HepG2 (cell line): ENCODE measurements at regions not wholly inside any gene's neighbourhood (a gene's known extent, or its start where the extent isn't known, plus 50 kb on each side); places are given as distances from the start of the nearest gene placed in this dataset.

Experiments used
- ATAC-seq: fragments of 200-7000 bp; cut with Tn5 transposase; 3 replicates; pipeline ENCODE4 v1.9.1; 2020; ENCODE audit warnings: mild to moderate bottlenecking, moderate library complexity
- BruUV-seq: library from RNA; stranded (reverse); fragments of 400-500 nt; replicated peaks from 2 replicates; lab custom pipeline; 2021; lab: Mats Ljungman, UMichigan
- CTCF ChIA-PET: fragments of 300-600 bp; formaldehyde crosslinking; extraction: SDS; loops from one replicate; lab custom pipeline; 2021; ENCODE audit warnings: low total read pairs, inconsistent platforms, low intra/inter-chr PET ratio; lab: Yijun Ruan, JAX
- POLR2A ChIA-PET: fragments of 350-600 bp; sonication (Branson Sonifier 250); formaldehyde crosslinking; loops from one replicate; lab custom pipeline; 2020; ENCODE audit warnings: antibody characterized with exemption, inconsistent platforms; lab: Yijun Ruan, JAX
- DNase-seq: peaks from one replicate; pipeline ENCODE4 v3.0.0-alpha.2; 2015; ENCODE audit warnings: low spot score
- FAIRE-seq: peaks from 3 replicates; lab custom pipeline; 2011; peaks lifted over from hg19 to GRCh38; lab: Jason Lieb, UNC
- H2AFZ ChIP-seq: one replicate; pipeline ENCODE4 v1.6.1; 2011; ENCODE audit warnings: low read length, inconsistent platforms
- H3K27ac ChIP-seq: fragments of 300-600 bp; 3 replicates; pipeline ENCODE4 v1.8.0; 2011; ENCODE audit warnings: mixed run types, mild to moderate bottlenecking, mixed read lengths, low read length, inconsistent platforms; ENCODE audit not compliant: insufficient read depth; ENCODE audit errors: extremely low read length
- H3K27me3 ChIP-seq, 2 experiments: fragments of 200-600 bp in 1 of 2; 2 replicates in 1 of 2; 3 replicates in 1 of 2; pipeline versions ENCODE4 v1.6.0 to v1.8.0; 2011; ENCODE audit warnings: low read length in 2 of 2, mild to moderate bottlenecking in 2 of 2, moderate library complexity in 2 of 2, inconsistent platforms in 1 of 2; ENCODE audit not compliant: insufficient read depth in 2 of 2, control insufficient read depth in 1 of 2
- H3K36me3 ChIP-seq, 2 experiments: fragments of 200-600 bp in 1 of 2; replicated peaks in 1 of 2; 2 replicates in 1 of 2; 3 replicates in 1 of 2; pipeline versions ENCODE4 v1.5.1 to v1.8.0; 2011; ENCODE audit warnings: low read length in 2 of 2, inconsistent platforms in 1 of 2; ENCODE audit not compliant: insufficient read depth in 2 of 2, control insufficient read depth in 1 of 2
- H3K4me1 ChIP-seq: 2 replicates; pipeline ENCODE4 v1.5.1; 2012; ENCODE audit warnings: low read length, inconsistent platforms; ENCODE audit not compliant: insufficient read depth
- H3K4me2 ChIP-seq: 2 replicates; pipeline ENCODE4 v1.6.0; 2011; ENCODE audit warnings: low read depth, low read length, inconsistent platforms
- H3K4me3 ChIP-seq, 3 experiments: fragments of 200-600 bp in 1 of 3; sonication (generic), shearing (Covaris generic) in 1 of 3; replicated peaks in 1 of 3; 2 replicates each; pipeline ENCODE4 v1.5.1; 2011 to 2016; ENCODE audit warnings: low read length in 3 of 3, inconsistent platforms in 2 of 3, low read depth in 2 of 3, mild to moderate bottlenecking in 2 of 3, control low read depth in 1 of 3, mixed read lengths in 1 of 3; ENCODE audit not compliant: insufficient read depth in 1 of 3
- H3K79me2 ChIP-seq: one replicate; pipeline ENCODE4 v1.6.1; 2011; ENCODE audit warnings: low read length, inconsistent platforms; ENCODE audit not compliant: insufficient read depth
- H3K9ac ChIP-seq: 2 replicates; pipeline ENCODE4 v1.6.0; 2011; ENCODE audit warnings: mild to moderate bottlenecking, low read depth, low read length, inconsistent platforms; ENCODE audit not compliant: insufficient read depth
- H3K9me3 ChIP-seq: 2 replicates; pipeline ENCODE4 v1.5.1; 2012; ENCODE audit warnings: mild to moderate bottlenecking, low read length
- H4K20me1 ChIP-seq: 2 replicates; pipeline ENCODE4 v1.6.0; 2011; ENCODE audit warnings: inconsistent platforms, mild to moderate bottlenecking, low read length, moderate library complexity; ENCODE audit not compliant: insufficient read depth
- ATF7 ChIP-seq, 2 experiments: fragments of 450-650 bp in 1 of 2; sonication (generic) in 1 of 2; formaldehyde crosslinking in 1 of 2; IDR thresholded peaks; 2 replicates each; pipeline versions ENCODE4 v1.4.0 to v1.6.1; 2016 to 2020; ENCODE audit warnings: antibody characterized with exemption in 1 of 2, mild to moderate bottlenecking in 1 of 2, missing genetic modification reagents in 1 of 2
- ETV6 ChIP-seq: sonication (generic); formaldehyde crosslinking; conservative IDR thresholded peaks from 2 replicates; pipeline ENCODE4 v1.4.0; 2020; ENCODE audit warnings: missing genetic modification reagents
- HDAC6 ChIP-seq: fragments of 200-600 bp; sonication (generic); IDR thresholded peaks from 2 replicates; pipeline ENCODE4 v1.7.0; 2017; ENCODE audit warnings: mild to moderate bottlenecking, antibody characterized with exemption, low read length, low read depth
- HNRNPH1 ChIP-seq: fragments of 200-400 bp; formaldehyde crosslinking; optimal IDR thresholded peaks from 2 replicates; pipeline ENCODE3; 2017; ENCODE audit warnings: mild to moderate bottlenecking, low read depth, low read length
- NONO ChIP-seq, 2 experiments: fragments of 450-650 bp in 1 of 2; sonication (generic) in 1 of 2; formaldehyde crosslinking in 1 of 2; IDR thresholded peaks in 1 of 2; conservative IDR thresholded peaks in 1 of 2; 2 replicates each; pipeline versions ENCODE4 v1.6.1 to v1.8.0; 2017 to 2022; ENCODE audit warnings: mild to moderate bottlenecking in 1 of 2, missing genetic modification reagents in 1 of 2, moderate library complexity in 1 of 2
- U2AF2 ChIP-seq: fragments of 200-400 bp; formaldehyde crosslinking; IDR thresholded peaks from 2 replicates; pipeline ENCODE4 v1.6.1; 2017; ENCODE audit warnings: low read depth, mild to moderate bottlenecking, low read length
- ZBTB38 ChIP-seq: sonication (generic); formaldehyde crosslinking; IDR thresholded peaks from 2 replicates; pipeline ENCODE4 v1.5.1; 2020; ENCODE audit warnings: mild to moderate bottlenecking, missing genetic modification reagents
- ZFP1 ChIP-seq: IDR thresholded peaks from 2 replicates; pipeline ENCODE4 v1.6.1; 2016
- ZKSCAN1 ChIP-seq: fragments of 150-350 bp; IDR thresholded peaks from 2 replicates; pipeline ENCODE4 v1.6.1; 2014; ENCODE audit warnings: low read length
- ZMYM3 ChIP-seq: sonication (generic); formaldehyde crosslinking; IDR thresholded peaks from 2 replicates; pipeline ENCODE4 v1.5.1; 2020; ENCODE audit warnings: mild to moderate bottlenecking, missing genetic modification reagents
- ZSCAN31 ChIP-seq: sonication (generic); formaldehyde crosslinking; IDR thresholded peaks from 2 replicates; pipeline ENCODE4 v1.5.0; 2020; ENCODE audit warnings: low read depth, mild to moderate bottlenecking, missing genetic modification reagents
- WGBS: methylation state at CpG from one replicate; pipeline ENCODE4 v1.1.6; 2017; ENCODE audit warnings: low lambda C conversion rate; 5-methylcytosine and 5-hydroxymethylcytosine counted together
- in situ Hi-C: cut with HindIII; loops from 2 replicates; pipeline ENCODE4 v1.10.0; 2017; ENCODE audit warnings: low pct_unique_long_range_greater_than_20kb; ENCODE audit not compliant: extremely low pct_ligation_motif_present
- intact Hi-C: fragments of 100-400 bp; cut with micrococcal nuclease; formaldehyde crosslinking; loops from one replicate; pipeline ENCODE4 v1.10.0; 2022; ENCODE audit not compliant: unreplicated experiment
- TF ChIP-seq, protein P1 (sequence below): sonication (generic); formaldehyde crosslinking; IDR thresholded peaks from 2 replicates; pipeline ENCODE4 v1.9.0; 2021; ENCODE audit warnings: missing genetic modification reagents, borderline replicate concordance
- TF ChIP-seq, protein P2 (sequence below): sonication (generic); formaldehyde crosslinking; IDR thresholded peaks from 2 replicates; pipeline ENCODE4 v1.4.0; 2020; ENCODE audit warnings: missing genetic modification reagents
- TF ChIP-seq, protein P3 (sequence below): sonication (generic); formaldehyde crosslinking; IDR thresholded peaks from 2 replicates; pipeline ENCODE4 v1.5.1; 2020; ENCODE audit warnings: mild to moderate bottlenecking, missing genetic modification reagents, moderate library complexity

DNA sequence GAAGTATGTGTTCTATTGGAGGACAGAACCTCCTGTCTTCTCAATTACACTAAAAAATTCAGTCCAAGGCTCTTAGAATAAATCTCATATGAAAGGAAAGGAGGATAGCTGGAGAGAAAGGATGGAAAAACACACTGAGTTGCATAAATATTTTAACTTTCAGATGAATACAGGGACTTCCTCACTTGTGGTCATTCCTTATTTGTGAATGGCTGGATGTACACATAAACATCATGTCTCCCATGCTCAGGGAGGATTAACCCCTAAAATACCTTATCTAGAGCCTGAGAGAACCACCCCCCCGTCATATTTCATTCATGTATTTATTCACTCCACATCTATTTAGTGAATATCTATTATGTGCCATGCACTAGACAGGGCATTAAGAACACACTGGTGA, 217.6 kb upstream of the CITED2 start:
- no peaks in the 10 kb centered on the region for H4K20me1 ChIP-seq
- ATAC-seq (no peak), FAIRE-seq (no peak), DNase-seq (no peak)
- no peak overlapping the region for H3K4me2 ChIP-seq
- H3K4me1 ChIP-seq = peaks cover 52% of the 10 kb centered on the region
- H3K79me2 ChIP-seq = no peaks in the 10 kb centered on the region
- in situ Hi-C loops = no loop called here
- no TSS peak for BruUV-seq
- intact Hi-C loops = no loop called here
- CTCF ChIA-PET = no interaction called here
- H3K9ac ChIP-seq = no peak overlapping the region
- 69% methylated on average over 1 of the region's 1 CpG for WGBS
- no peaks in the 10 kb centered on the region for H3K27me3 ChIP-seq
- H3K36me3 ChIP-seq = no peaks in the 10 kb centered on the region
- H3K4me3 ChIP-seq = no peak overlapping the region
- POLR2A ChIA-PET = no interaction called here
- no peak overlapping the region for H2AFZ ChIP-seq
- H3K27ac ChIP-seq = no peak overlapping the region
- no peaks in the 10 kb centered on the region for H3K9me3 ChIP-seq
- TF ChIP-seq ZMYM3 (CRISPR knock-in tag) = no peak
- TF ChIP-seq ZBTB38 (CRISPR knock-in tag) = no peak
- TF ChIP-seq, protein P1, sequence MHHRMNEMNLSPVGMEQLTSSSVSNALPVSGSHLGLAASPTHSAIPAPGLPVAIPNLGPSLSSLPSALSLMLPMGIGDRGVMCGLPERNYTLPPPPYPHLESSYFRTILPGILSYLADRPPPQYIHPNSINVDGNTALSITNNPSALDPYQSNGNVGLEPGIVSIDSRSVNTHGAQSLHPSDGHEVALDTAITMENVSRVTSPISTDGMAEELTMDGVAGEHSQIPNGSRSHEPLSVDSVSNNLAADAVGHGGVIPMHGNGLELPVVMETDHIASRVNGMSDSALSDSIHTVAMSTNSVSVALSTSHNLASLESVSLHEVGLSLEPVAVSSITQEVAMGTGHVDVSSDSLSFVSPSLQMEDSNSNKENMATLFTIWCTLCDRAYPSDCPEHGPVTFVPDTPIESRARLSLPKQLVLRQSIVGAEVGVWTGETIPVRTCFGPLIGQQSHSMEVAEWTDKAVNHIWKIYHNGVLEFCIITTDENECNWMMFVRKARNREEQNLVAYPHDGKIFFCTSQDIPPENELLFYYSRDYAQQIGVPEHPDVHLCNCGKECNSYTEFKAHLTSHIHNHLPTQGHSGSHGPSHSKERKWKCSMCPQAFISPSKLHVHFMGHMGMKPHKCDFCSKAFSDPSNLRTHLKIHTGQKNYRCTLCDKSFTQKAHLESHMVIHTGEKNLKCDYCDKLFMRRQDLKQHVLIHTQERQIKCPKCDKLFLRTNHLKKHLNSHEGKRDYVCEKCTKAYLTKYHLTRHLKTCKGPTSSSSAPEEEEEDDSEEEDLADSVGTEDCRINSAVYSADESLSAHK (CRISPR knock-in tag) = no peak
- TF ChIP-seq HDAC6 = no peak
- no peak for TF ChIP-seq U2AF2
- TF ChIP-seq, protein P2, sequence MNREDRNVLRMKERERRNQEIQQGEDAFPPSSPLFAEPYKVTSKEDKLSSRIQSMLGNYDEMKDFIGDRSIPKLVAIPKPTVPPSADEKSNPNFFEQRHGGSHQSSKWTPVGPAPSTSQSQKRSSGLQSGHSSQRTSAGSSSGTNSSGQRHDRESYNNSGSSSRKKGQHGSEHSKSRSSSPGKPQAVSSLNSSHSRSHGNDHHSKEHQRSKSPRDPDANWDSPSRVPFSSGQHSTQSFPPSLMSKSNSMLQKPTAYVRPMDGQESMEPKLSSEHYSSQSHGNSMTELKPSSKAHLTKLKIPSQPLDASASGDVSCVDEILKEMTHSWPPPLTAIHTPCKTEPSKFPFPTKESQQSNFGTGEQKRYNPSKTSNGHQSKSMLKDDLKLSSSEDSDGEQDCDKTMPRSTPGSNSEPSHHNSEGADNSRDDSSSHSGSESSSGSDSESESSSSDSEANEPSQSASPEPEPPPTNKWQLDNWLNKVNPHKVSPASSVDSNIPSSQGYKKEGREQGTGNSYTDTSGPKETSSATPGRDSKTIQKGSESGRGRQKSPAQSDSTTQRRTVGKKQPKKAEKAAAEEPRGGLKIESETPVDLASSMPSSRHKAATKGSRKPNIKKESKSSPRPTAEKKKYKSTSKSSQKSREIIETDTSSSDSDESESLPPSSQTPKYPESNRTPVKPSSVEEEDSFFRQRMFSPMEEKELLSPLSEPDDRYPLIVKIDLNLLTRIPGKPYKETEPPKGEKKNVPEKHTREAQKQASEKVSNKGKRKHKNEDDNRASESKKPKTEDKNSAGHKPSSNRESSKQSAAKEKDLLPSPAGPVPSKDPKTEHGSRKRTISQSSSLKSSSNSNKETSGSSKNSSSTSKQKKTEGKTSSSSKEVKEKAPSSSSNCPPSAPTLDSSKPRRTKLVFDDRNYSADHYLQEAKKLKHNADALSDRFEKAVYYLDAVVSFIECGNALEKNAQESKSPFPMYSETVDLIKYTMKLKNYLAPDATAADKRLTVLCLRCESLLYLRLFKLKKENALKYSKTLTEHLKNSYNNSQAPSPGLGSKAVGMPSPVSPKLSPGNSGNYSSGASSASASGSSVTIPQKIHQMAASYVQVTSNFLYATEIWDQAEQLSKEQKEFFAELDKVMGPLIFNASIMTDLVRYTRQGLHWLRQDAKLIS (CRISPR knock-in tag) = no peak
- no peak for TF ChIP-seq ZKSCAN1
- no peak for TF ChIP-seq HNRNPH1
- TF ChIP-seq ZSCAN31 (CRISPR knock-in tag) = no peak
- no peak for TF ChIP-seq ZFP1 (CRISPR knock-in tag)
- TF ChIP-seq, protein P3, sequence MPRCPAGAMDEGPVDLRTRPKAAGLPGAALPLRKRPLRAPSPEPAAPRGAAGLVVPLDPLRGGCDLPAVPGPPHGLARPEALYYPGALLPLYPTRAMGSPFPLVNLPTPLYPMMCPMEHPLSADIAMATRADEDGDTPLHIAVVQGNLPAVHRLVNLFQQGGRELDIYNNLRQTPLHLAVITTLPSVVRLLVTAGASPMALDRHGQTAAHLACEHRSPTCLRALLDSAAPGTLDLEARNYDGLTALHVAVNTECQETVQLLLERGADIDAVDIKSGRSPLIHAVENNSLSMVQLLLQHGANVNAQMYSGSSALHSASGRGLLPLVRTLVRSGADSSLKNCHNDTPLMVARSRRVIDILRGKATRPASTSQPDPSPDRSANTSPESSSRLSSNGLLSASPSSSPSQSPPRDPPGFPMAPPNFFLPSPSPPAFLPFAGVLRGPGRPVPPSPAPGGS = no peak
- no peak for TF ChIP-seq ETV6 (CRISPR knock-in tag)
- TF ChIP-seq NONO (IDR thresholded peaks at IDR 0.05) = no peak
- no peak for TF ChIP-seq NONO (CRISPR knock-in tag; conservative IDR thresholded peaks at IDR 0.05)
- TF ChIP-seq ATF7 (IDR thresholded peaks at IDR 0.05) = no peak
- no peak for TF ChIP-seq ATF7 (CRISPR knock-in tag; IDR thresholded peaks at IDR 0.05)
